Panc1 (cell line): ENCODE measurements at regions not wholly inside any gene's neighbourhood (a gene's known extent, or its start where the extent isn't known, plus 50 kb on each side); places are given as distances from the start of the nearest gene placed in this dataset.

Experiments
- ATAC-seq: fragments of 200-7000 bp; cut with Tn5 transposase; 2 replicates; pipeline ENCODE4 v1.9.1; 2020; ENCODE audit warnings: mild to moderate bottlenecking, moderate library complexity
- BruUV-seq: library from RNA; stranded (reverse); fragments of 400-500 nt; replicated peaks from 2 replicates; lab custom pipeline; 2021; lab: Mats Ljungman, UMichigan
- CTCF ChIA-PET: fragments of 300-600 bp; sonication (Branson Sonifier 250); formaldehyde crosslinking; loops from one replicate; lab custom pipeline; 2022; ENCODE audit warnings: antibody characterized with exemption; lab: Charles Lee
- POLR2A ChIA-PET: fragments of 300-600 bp; sonication (Branson Sonifier 250); formaldehyde crosslinking; loops from one replicate; lab custom pipeline; 2022; ENCODE audit warnings: antibody characterized with exemption; lab: Charles Lee
- DNase-seq: peaks from one replicate; pipeline ENCODE4 v3.0.0-alpha.2; 2010; ENCODE audit warnings: low read depth, low spot score
- H3K27ac ChIP-seq: 2 replicates; pipeline ENCODE4 v1.5.1; 2011; ENCODE audit warnings: mild to moderate bottlenecking, low read length, inconsistent platforms
- H3K27me3 ChIP-seq: fragments of 200-500 bp; sonication (Bioruptor generic); 2 replicates; pipeline ENCODE4 v1.6.0; 2014; ENCODE audit warnings: low read length, inconsistent platforms; ENCODE audit not compliant: control insufficient read depth, insufficient read depth
- H3K36me3 ChIP-seq: fragments of 200-500 bp; sonication (Bioruptor generic); 2 replicates; pipeline ENCODE4 v1.5.1; 2014; ENCODE audit warnings: inconsistent platforms, mild to moderate bottlenecking, low read length, moderate library complexity; ENCODE audit not compliant: control insufficient read depth, insufficient read depth
- H3K4me1 ChIP-seq: 2 replicates; pipeline ENCODE4 v1.5.1; 2011; ENCODE audit warnings: inconsistent platforms, mild to moderate bottlenecking, low read length, moderate library complexity; ENCODE audit not compliant: control insufficient read depth, insufficient read depth
- H3K4me3 ChIP-seq, 2 experiments: 2 replicates each; pipeline ENCODE4 v1.5.1; 2011 to 2012; ENCODE audit warnings: low read depth in 2 of 2, low read length in 2 of 2, mild to moderate bottlenecking in 2 of 2, inconsistent platforms in 1 of 2, moderate library complexity in 1 of 2
- H3K9me3 ChIP-seq: fragments of 200-500 bp; sonication (Bioruptor generic); 2 replicates; pipeline ENCODE4 v1.5.1; 2014; ENCODE audit warnings: low read depth, mild to moderate bottlenecking, inconsistent platforms, low read length, moderate library complexity; ENCODE audit not compliant: control insufficient read depth, insufficient read depth
- POLR2AphosphoS5 ChIP-seq: IDR thresholded peaks from 2 replicates; pipeline ENCODE4 v1.6.1; 2012; ENCODE audit warnings: mild to moderate bottlenecking, low read depth, low read length, moderate library complexity
- REST ChIP-seq, 2 experiments: IDR thresholded peaks; 2 replicates each; pipeline ENCODE4 v1.6.1; 2011 to 2012; ENCODE audit warnings: low read depth in 2 of 2, control low read depth in 1 of 2, low read length in 1 of 2, mild to moderate bottlenecking in 1 of 2, moderate library complexity in 1 of 2; ENCODE audit not compliant: insufficient read depth in 1 of 2
- SIN3A ChIP-seq: IDR thresholded peaks from 2 replicates; pipeline ENCODE4 v1.6.1; 2012; ENCODE audit warnings: low read depth, mild to moderate bottlenecking, low read length, moderate library complexity, borderline replicate concordance; ENCODE audit not compliant: insufficient read depth
- TCF7L2 ChIP-seq: IDR thresholded peaks from 2 replicates; pipeline ENCODE4 v1.6.1; 2011; ENCODE audit warnings: mild to moderate bottlenecking, low read depth, low read length, inconsistent platforms
- in situ Hi-C: cut with HindIII; loops from 2 replicates; pipeline ENCODE4 v1.10.0; 2016; ENCODE audit warnings: low sequenced_read_pairs, low pct_unique_long_range_greater_than_20kb
- intact Hi-C: fragments of 100-400 bp; cut with micrococcal nuclease; formaldehyde crosslinking; loops from one replicate; pipeline ENCODE4 v1.10.0; 2022; ENCODE audit not compliant: unreplicated experiment
- TF ChIP-seq, protein P1 (sequence below): fragments of 450-650 bp; IDR thresholded peaks from 2 replicates; pipeline ENCODE4 v1.5.1; 2017; ENCODE audit warnings: mild to moderate bottlenecking

DNA sequence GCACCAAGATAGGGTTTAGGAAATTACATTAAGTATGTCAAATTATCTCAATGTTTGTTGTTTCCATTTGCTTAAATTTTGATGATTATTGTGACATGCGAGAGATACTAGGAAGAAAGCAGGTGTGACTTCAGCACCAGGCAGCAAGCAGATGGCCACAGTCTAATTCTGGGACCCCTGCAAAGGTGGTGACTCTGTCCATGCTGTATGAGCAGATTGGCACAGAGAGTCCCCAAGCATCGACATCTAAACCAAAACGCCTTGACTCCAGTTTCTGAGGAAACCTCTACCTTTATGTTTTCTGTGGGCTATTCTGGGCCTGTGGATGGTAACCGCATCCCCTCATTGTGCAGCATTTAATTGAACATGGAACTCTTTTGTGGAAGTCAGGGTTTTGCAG lies 670.1 kb upstream of the TMEM132C start:
- ChIA-PET POLR2A (no interaction called here), CTCF (no interaction called here)
- Histone ChIP-seq H3K4me3 (no peak overlapping the region), H3K4me1 (no peaks in the 10 kb centered on the region), H3K27ac (no peak overlapping the region), H3K36me3 (no peaks in the 10 kb centered on the region), H3K27me3 (no peaks in the 10 kb centered on the region), H3K9me3 (no peaks in the 10 kb centered on the region)
- no peak for TF ChIP-seq POLR2AphosphoS5
- TF ChIP-seq, protein P1, sequence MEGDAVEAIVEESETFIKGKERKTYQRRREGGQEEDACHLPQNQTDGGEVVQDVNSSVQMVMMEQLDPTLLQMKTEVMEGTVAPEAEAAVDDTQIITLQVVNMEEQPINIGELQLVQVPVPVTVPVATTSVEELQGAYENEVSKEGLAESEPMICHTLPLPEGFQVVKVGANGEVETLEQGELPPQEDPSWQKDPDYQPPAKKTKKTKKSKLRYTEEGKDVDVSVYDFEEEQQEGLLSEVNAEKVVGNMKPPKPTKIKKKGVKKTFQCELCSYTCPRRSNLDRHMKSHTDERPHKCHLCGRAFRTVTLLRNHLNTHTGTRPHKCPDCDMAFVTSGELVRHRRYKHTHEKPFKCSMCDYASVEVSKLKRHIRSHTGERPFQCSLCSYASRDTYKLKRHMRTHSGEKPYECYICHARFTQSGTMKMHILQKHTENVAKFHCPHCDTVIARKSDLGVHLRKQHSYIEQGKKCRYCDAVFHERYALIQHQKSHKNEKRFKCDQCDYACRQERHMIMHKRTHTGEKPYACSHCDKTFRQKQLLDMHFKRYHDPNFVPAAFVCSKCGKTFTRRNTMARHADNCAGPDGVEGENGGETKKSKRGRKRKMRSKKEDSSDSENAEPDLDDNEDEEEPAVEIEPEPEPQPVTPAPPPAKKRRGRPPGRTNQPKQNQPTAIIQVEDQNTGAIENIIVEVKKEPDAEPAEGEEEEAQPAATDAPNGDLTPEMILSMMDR, result no peak
- TF ChIP-seq REST (IDR thresholded peaks at IDR 0.05; ENCODE audit: insufficient read depth in 1 of 2, low read depth in 2 of 2, low read length in 1 of 2), result no peak
- no peak for TF ChIP-seq TCF7L2
- no peak for TF ChIP-seq SIN3A
- intact Hi-C loops, result no loop called here
- DNase-seq (no peak), ATAC-seq (no peak)
- in situ Hi-C loops, result no loop called here
- BruUV-seq, result no TSS peak

- DNase-seq (no peak), ATAC-seq (no peak)
- ChIA-PET CTCF (no interaction called here), POLR2A (no interaction called here)
- in situ Hi-C loops, result no loop called here
- Histone ChIP-seq H3K9me3 (no peaks in the 10 kb centered on the region), H3K27ac (no peak overlapping the region), H3K4me3 (no peak overlapping the region), H3K4me1 (no peaks in the 10 kb centered on the region), H3K27me3 (no peaks in the 10 kb centered on the region), H3K36me3 (no peaks in the 10 kb centered on the region)
- intact Hi-C loops, result no loop called here
- no TSS peak for BruUV-seq
- no peak for TF ChIP-seq TCF7L2
- TF ChIP-seq SIN3A, result no peak
- no peak for TF ChIP-seq REST (IDR thresholded peaks at IDR 0.05; ENCODE audit: insufficient read depth in 1 of 2, low read depth in 2 of 2, low read length in 1 of 2)
- TF ChIP-seq POLR2AphosphoS5, result no peak
- TF ChIP-seq, protein P1, result no peak
Measured at GRCh38 chr12:127599436-127599835, 667.5 kb upstream of the TMEM132C start.
